HL-60 (cell line): ENCODE measurements at regions not wholly inside any gene's neighbourhood (a gene's known extent, or its start where the extent isn't known, plus 50 kb on each side); places are given as distances from the start of the nearest gene placed in this dataset.

ENCODE experiments used
- CTCF ChIP-seq: IDR thresholded peaks from one replicate; pipeline ENCODE4 v1.5.1; 2011; ENCODE audit warnings: low read length, control low read depth, inconsistent platforms; ENCODE audit not compliant: insufficient read depth
- GABPA ChIP-seq: IDR thresholded peaks from 2 replicates; pipeline ENCODE4 v1.6.1; 2012; ENCODE audit warnings: low read depth
- POLR2AphosphoS5 ChIP-seq: IDR thresholded peaks from 2 replicates; pipeline ENCODE4 v1.6.1; 2012; ENCODE audit warnings: low read depth
- SPI1 ChIP-seq: IDR thresholded peaks from 2 replicates; pipeline ENCODE4 v1.6.1; 2012; ENCODE audit warnings: low read depth, mild to moderate bottlenecking, borderline replicate concordance

- TF ChIP-seq CTCF (no peak), POLR2AphosphoS5 (no peak), SPI1 (no peak), GABPA (no peak)
Observed at GRCh38 chr10:109474261-109474660, 449.1 kb downstream of the XPNPEP1 start.
